ENCODE measurements at regions not wholly inside any gene's neighbourhood (a gene's known extent, or its start where the extent isn't known, plus 50 kb on each side); places are given as distances from the start of the nearest gene placed in this dataset.
"Not testable (repeated sequence)": the region's sequence is repeated elsewhere in the genome, so short reads cannot be mapped to it uniquely, and the experiment has no call there.

DNA sequence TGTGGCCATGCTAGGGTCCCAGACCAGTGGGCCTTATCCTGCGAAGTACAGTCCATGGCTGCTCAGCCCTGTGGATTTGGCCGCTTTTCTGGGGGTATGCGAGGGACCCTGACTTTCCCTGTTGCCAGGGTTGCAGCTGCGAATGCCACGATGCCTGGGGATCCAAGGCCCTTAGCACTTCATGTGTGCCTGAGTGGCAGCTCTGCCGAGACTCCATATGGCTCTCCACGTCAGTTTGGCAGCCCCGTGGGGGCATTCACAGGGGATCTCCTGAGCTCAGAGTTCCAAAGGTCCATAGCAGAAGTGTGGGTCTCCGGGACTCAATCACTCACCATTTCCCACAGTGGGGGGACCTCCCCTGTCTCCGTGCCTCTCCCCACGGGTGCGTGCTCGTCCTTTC is 319.5 kb downstream of the DOK5 start:
- DNase-seq, result no peak

GRCh38 chr20:54794110-54794509 is 318.7 kb downstream of the DOK5 start:
- DNase-seq, result no peak

DNA sequence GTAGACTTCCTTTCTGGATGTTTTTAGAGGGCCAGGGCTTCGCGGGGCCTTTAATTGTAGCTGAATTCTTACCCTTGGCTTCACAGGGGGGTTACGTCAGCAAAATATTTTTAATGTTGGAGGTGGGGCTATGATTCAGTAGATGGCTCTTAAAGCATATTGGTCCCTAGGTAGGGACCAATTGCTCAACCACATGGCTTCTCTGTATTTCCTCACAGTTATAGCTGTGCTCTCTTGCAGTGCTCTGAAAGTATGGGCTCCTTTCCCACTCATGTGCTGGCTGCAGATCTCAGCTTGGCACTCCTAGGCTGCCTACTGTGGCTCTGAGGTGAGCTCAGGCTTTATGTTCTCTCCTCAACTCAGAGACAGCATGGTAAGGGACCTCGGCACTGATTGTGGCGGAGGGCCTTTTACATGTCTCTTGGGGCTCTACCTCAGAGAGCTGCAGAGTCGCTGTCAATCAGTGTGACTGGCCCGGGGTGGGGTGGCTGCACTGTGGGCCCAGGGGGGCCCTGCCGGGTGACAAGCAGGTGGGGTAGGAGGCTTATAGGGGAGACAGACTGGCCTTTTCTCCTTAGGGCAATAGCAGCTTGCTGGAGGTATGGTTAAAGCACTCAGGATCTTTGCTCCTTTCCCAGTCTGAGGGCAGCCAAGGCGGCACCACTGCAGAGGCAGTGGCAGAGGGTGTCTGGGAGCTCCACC is 318.0 kb downstream of the DOK5 start:
- no peak for DNase-seq

GRCh38 chr20:54792688-54793087 is 317.3 kb downstream of the DOK5 start:
- DNase-seq, result no peak

GRCh38 chr20:54788260-54788659 is 312.9 kb downstream of the DOK5 start:
- DNase-seq, result not testable (repeated sequence)

DNA sequence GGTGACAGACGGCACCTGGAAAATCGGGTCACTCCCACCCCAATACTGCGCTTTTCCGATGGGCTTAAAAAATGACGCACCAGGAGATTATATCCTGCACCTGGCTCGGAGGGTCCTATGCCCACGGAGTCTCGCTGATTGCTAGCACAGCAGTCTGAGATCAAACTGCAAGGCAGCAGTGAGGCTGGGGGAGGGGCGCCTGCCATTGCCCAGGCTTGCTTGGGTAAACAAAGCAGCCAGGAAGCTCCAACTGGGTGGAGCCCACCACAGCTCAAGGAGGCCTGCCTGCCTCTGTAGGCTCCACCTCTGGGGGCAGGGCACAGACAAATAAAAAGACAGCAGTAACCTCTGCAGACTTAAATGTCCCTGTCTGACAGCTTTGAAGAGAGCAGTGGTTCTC is 307.4 kb downstream of the DOK5 start:
- DNase-seq, result not testable (repeated sequence)

DNA sequence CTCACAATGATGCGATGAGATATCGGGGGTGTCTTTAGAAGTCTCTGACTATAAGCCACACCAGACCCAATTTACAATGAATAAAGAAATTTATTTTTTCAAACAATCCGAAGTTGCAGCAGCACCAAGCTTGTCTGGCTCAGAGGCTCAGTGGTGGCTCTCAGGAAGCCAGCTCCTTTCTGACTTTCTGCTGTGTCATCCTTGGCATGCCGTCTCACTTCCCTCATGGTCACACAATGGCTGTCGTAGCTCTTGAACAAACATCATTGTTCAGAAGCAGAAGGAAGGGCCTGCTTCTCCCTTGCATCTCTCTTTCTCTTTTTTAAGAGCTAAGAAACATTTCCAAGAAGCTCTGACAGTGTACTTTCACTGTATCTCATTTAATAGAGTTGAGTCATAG is 299.0 kb downstream of the DOK5 start:
- DNase-seq, result no peak

DNA sequence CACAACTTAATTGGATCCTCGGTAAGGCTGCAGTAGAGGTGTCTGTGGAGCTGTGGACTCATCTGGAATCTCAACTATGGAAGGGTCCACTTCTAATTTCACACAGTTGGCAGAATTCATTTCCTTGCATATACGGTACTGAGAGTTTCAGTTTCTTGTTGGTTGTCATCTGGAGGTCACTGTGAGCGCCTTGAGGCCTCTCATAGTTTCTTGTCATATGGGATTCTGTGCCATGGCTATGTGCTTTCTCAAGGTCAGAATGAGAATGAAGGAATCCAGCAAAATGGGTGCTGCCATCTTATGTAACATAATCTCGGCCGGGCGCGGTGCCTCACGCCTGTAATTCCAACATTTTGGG is 298.2 kb downstream of the DOK5 start:
- no peak for DNase-seq

- no peak for DNase-seq
Measured at GRCh38 chr20:54772893-54773642, 297.7 kb downstream of the DOK5 start.

DNA sequence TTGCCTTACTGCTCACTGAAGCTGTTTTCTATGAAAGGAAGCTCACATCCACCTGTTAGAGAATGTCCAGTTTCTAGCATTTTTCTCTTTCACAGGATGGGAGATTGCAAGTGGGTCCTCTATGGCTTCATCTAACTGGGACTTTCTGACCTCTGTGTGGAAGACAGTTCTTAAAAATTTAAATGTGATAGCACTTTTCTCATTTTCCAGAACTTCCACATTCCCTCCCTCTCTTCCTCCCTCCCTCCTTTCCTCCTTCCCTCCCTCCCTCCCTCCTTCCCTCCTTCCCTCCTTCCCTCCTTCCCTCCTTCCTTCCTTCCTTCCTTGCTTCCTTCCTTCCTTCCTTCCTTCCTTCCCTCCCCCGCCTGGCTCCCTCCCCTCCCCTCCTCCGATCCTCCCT is 291.1 kb downstream of the DOK5 start:
- no peak for DNase-seq

GRCh38 chr20:54763366-54763765 is 288.0 kb downstream of the DOK5 start:
- no peak for DNase-seq

DNA sequence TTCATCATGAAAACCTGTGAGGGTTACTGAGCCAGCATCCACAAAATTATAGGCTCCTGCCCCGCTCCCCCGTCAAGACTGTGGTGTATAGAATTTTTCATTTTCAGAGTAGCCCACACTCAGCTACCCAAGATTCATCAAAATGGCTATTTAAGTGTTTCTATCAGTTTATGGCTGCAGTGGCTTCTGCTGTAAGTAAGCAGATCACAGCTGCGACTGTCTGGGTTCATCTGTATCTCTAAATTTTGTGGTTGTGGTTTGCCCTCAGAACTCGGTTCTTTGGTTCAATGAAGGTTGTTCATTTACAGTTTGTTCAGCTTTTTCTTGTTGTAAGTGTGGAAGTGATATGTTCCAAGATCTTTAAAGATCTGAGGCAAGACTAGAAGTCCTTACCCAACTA is 284.2 kb downstream of the DOK5 start:
- DNase-seq, result no peak

GRCh38 chr20:54746796-54747195 is 271.4 kb downstream of the DOK5 start:
- no peak for DNase-seq

GRCh38 chr20:54745780-54746179 is 270.4 kb downstream of the DOK5 start:
- DNase-seq, result no peak

- no peak for DNase-seq
Measured at GRCh38 chr20:54744097-54744496, 268.7 kb downstream of the DOK5 start.

GRCh38 chr20:54742193-54742592 is 266.8 kb downstream of the DOK5 start:
- no peak for DNase-seq

GRCh38 chr20:54736421-54736820 is 261.0 kb downstream of the DOK5 start:
- no peak for DNase-seq

DNA sequence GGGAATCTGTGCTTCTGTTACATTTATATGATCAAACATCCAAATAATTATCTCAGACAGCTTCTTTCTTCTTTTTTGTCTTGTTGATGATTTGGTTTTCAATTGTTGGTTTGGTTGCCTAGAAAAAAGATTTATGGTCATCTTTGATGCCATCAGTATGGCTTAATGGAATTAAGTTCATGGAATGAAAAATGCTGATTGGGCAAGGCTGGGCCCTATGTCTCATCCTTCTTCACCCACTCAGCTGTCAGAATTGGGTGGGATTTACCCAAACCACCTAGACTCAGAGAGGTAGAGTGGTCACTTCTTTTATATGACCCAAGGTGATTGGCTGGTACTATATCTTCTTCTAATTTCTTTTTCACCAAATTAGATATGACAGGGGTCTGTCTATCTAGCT is 258.3 kb downstream of the DOK5 start:
- DNase-seq, result no peak

GRCh38 chr20:54727490-54727889 is 252.1 kb downstream of the DOK5 start:
- DNase-seq, result no peak

GRCh38 chr20:54726687-54727300 is 251.4 kb downstream of the DOK5 start:
- DNase-seq, result no peak

- DNase-seq, result not testable (repeated sequence)
Measured at GRCh38 chr20:54725266-54725665, 249.9 kb downstream of the DOK5 start.

DNA sequence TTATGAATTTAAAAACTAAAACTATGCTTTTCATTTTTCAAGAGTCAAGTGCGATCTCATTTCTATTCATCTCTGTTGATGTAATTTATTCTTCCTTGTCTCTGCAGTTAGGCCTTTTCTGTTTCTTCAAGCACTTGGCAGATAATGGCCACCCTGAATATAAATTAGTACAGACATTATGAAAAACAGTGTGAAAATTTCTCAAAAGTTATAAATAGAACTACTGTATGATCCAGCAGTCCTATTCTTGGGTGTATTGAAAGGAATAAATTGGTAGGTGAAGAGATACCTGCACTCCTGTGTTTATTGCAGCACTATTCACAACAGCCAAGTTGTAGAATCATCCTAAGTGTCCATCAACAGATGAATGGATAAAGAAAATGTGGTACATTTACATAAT is 248.3 kb downstream of the DOK5 start:
- no peak for DNase-seq

DNA sequence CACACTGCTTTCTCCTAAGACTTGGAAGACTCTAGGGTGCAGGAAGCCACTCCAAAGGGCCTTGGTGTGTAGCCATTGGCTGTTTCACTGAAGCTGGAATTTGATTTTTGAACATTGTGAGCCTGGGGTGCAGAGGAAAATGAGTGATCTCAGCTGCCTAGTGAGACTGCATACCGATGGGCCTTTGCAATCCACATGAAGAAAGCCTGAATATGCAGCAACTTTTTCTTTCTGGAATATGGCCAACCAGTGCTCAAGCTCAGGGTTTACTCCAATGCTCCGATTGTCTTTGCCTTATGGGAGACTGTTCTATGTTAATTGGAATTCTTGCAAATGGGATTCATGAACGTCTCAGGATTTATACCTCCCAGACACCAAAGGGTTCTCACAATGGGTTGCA is 242.6 kb downstream of the DOK5 start:
- DNase-seq, result no peak

DNA sequence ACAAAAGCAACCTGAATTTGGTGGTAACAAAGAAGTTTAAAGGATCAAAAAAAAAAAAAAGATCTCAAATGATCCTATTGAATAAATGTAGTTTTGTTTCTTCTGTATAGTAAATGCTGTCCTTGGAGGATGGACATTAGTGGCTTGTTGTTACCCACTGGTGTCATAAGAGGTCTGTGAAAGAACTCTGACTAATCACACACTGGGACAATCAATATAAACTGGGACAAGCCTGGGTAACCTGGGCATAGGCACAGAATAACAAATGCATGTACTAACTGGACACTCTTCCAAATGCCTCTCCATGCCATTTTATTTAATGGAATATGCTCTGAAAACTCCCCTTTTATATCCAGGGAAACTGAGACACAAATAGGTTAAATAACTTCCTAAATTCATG is 241.4 kb downstream of the DOK5 start:
- no peak for DNase-seq

Measured in SHP77 treated with DMSO at 0.1 percent for 48 hours (cell line).